Omental fat pad (tissue), 3 donors: ENCODE measurements at regions not wholly inside any gene's neighbourhood (a gene's known extent, or its start where the extent isn't known, plus 50 kb on each side); places are given as distances from the start of the nearest gene placed in this dataset.

Experiments used
- ATAC-seq: fragments of 150-250 bp; one replicate; pipeline ENCODE4 v1.9.1; 2016; ENCODE audit warnings: mild to moderate bottlenecking, moderate library complexity; ENCODE audit not compliant: low FRiP score
- DNase-seq: peaks from one replicate; pipeline ENCODE4 v3.0.0-alpha.2; 2019; ENCODE audit warnings: low spot score
- TF ChIP-seq, protein P1 (sequence below), 3 donors: fragments of 450-650 bp; IDR thresholded peaks; one replicate each; pipeline ENCODE4 v1.5.1; 2016 to 2017; ENCODE audit warnings: antibody characterized with exemption in 3 of 3, mild to moderate bottlenecking in 3 of 3, moderate library complexity in 2 of 3

DNA sequence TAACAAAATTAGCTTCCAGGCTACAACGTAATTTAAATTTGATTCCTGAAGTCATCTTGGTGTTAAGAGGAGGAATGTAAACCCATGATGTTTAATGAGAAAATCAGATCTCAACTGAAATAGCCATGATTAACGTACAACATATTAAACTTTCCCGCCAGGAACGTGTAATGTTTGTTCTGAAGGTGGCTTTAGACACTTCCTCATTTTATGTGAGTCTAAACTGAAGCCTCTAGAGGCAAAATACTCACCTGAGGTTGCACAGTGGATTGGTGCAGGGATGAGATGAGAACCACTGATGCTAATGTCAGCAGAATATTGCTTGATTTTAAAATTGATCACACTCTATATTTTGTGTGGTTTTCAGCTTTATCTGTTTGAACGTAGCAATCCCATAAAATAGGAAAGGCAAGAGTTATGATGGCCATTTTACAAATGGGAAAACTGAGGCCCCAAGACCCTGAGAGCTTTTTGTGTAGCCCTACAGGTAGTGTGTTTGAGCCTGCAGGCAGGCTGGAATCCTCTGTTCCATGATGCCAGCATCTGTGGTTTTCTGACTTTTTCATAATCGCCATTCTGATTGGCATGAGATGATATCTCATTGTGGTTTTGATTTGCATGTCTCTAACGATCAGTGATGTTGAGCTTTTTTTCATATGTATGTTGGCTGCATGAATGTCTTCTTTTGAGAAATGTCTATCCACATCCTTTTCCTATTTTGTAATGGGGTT is 243.7 kb upstream of the BMPER start:
- TF ChIP-seq, protein P1, sequence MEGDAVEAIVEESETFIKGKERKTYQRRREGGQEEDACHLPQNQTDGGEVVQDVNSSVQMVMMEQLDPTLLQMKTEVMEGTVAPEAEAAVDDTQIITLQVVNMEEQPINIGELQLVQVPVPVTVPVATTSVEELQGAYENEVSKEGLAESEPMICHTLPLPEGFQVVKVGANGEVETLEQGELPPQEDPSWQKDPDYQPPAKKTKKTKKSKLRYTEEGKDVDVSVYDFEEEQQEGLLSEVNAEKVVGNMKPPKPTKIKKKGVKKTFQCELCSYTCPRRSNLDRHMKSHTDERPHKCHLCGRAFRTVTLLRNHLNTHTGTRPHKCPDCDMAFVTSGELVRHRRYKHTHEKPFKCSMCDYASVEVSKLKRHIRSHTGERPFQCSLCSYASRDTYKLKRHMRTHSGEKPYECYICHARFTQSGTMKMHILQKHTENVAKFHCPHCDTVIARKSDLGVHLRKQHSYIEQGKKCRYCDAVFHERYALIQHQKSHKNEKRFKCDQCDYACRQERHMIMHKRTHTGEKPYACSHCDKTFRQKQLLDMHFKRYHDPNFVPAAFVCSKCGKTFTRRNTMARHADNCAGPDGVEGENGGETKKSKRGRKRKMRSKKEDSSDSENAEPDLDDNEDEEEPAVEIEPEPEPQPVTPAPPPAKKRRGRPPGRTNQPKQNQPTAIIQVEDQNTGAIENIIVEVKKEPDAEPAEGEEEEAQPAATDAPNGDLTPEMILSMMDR (IDR thresholded peaks at IDR 0.05): no peak
- DNase-seq (no peak), ATAC-seq (no peak)

DNA sequence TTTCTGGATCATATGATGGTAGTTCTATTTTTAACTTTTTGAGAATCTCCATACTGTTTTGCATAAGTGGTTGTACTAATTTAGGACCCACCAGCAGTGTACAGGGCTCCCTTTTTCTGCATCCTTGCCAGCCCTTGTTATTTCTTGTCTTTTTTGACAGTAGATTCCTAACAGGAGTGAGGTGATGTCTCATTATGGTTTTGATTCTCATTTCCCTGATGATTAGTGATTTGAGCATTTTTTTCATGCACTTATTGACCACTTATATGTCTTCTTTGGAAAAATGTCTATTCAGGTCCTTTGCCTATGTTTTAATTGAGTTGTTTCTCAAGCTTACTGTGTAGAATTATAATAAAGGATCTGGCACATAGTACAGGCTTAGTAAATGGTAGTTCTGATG is 238.8 kb upstream of the BMPER start:
- no peak for ATAC-seq
- TF ChIP-seq, protein P1 (IDR thresholded peaks at IDR 0.05): no peak
- DNase-seq: no peak

DNA sequence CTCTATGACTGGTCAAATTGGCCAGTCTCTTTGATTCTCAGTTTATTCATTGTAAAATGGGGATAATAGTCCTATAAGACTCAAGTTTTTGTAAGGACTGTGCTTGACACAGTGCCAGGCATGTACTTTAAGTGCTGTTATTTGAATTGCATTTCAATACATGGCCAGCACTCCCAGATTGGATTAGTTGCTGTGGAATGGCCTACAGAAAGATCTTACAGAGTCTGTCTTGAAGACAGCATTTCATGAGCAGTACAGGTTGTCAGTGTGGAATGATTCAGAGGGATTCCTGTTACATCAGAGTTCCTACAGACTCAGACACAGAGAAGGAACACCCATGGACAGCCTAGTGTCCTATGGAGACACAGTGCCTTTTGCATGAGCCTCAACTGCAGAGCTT is 238.1 kb upstream of the BMPER start:
- TF ChIP-seq, protein P1 (IDR thresholded peaks at IDR 0.05): no peak
- no peak for DNase-seq
- no peak for ATAC-seq

DNA sequence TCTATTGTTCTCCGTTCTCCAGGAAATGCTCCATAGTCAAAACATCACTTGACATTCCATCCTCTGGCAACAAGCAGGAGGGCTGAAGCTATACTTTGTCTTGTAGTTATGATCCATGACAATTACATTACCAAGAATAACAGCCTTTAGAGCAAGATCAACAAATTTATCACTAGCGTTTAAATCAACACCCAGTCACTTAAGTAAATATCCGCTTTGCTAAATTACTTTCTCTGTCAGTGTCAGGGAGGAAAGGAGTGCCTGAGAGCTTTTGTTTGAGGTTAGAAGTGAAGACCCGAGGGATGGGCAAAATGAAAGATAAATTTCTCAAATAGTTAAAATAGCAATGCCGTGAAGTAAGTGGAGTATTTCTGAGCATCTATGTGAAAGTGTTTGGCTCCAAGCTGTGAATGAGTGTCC is 236.1 kb upstream of the BMPER start:
- ATAC-seq: no peak
- no peak for DNase-seq
- TF ChIP-seq, protein P1 (IDR thresholded peaks at IDR 0.05): no peak

DNA sequence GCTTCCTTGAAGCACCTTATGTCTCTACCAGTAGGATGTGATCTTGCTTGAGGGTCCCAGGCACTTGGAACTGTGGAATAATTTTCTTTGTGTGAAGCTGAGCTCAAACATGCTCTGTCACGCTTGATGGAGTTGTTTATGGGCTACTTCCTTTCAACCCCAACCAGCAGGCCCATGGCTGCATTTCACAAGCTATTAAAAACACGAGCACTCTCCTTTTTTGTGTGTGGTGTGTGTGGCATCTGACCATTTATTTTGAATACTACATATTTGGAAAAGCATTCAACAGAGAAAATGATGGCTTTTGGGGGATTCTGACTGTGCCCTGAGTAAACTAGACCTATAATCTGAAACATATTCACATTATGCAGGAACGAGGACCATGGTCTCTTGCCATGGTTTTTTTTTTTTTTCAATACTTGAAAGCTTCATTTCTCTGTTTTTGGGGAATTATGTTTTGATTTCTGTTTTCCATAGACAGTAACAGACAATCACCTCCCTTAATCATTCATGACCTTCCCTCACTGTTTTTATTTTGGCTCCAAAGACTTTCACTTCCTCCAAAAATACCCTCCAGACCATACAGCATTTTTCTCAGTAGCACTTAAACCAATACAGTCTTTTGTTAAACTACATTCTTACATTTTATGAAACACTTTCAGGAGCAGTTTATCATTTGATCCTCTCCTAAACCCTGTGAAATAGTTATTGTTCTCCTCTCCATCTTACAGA is 233.6 kb upstream of the BMPER start:
- TF ChIP-seq, protein P1 (IDR thresholded peaks at IDR 0.05): no peak
- DNase-seq (no peak), ATAC-seq (no peak)

DNA sequence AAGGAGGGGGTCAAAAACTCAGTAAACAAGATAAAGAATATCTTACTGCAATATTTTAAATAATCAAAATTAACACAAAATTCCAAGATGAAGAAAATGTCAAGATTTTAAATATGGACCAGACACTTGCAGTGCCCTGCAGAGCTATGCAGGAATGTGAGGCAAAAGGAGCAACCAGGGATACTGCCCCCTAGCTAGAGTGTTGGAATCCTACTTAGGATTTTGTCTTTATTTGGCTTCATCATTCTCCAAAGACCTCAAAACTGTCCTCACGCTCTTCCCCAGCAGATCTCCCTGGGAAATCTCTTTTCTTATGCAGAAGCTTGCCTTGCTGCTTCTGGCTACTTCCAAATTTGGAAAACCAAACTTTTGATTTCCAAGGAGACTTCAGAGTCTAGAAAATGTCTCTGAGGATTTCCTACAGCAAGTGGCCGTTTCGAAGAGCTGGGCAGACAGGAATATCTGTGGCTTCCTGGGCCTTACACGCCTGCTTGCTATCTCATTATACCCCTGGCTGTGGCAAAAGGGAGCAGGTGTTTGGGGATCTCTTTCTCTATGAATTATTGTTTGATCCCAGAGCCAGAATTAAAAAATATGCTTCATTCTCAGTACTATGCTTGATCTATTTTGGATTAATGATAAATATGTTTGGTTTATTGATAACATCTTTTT is 232.2 kb upstream of the BMPER start:
- ATAC-seq (no peak), DNase-seq (no peak)
- TF ChIP-seq, protein P1 (IDR thresholded peaks at IDR 0.05): no peak
